ENCODE measurements at regions not wholly inside any gene's neighbourhood (a gene's known extent, or its start where the extent isn't known, plus 50 kb on each side); places are given as distances from the start of the nearest gene placed in this dataset.

GRCh38 chr9:91047529-91047928 is 245.9 kb downstream of the SYK start:
- TF ChIP-seq POLR2A (IDR thresholded peaks at IDR 0.05; ENCODE audit: low read depth, low read length) (no peak), TAF1 (IDR thresholded peaks at IDR 0.05; ENCODE audit: borderline replicate concordance, low read depth, low read length) (no peak)
